ENCODE measurements at regions not wholly inside any gene's neighbourhood (a gene's known extent, or its start where the extent isn't known, plus 50 kb on each side); places are given as distances from the start of the nearest gene placed in this dataset.

- Histone ChIP-seq H3K79me2 (ENCODE audit: control insufficient read depth, insufficient read depth, low read length) (no peaks in the 10 kb centered on the region), H3K4me1 (ENCODE audit: control insufficient read depth, extremely low read depth, insufficient read depth, low read length) (no peaks in the 10 kb centered on the region), H3K4me2 (ENCODE audit: insufficient read depth, low read length) (no peak overlapping the region), H3K9ac (replicated peaks; ENCODE audit: extremely low read depth, insufficient read depth, low read length) (no peak overlapping the region), H3K9me3 (replicated peaks; ENCODE audit: control insufficient read depth, insufficient read depth, low read length) (peaks cover 9% of the 10 kb centered on the region), H3K36me3 (ENCODE audit: control insufficient read depth in 2 of 2, extremely low read depth in 1 of 2, insufficient read depth in 2 of 2, low read length in 2 of 2) (no peaks in the 10 kb centered on the region), H4K20me1 (replicated peaks; ENCODE audit: control insufficient read depth, extremely low read depth, insufficient read depth, low read length) (no peaks in the 10 kb centered on the region), H3K9me1 (replicated peaks; ENCODE audit: control insufficient read depth, extremely low read depth, insufficient read depth, low read length) (no peaks in the 10 kb centered on the region), H3K27ac (ENCODE audit: insufficient read depth, low read depth, low read length) (no peak overlapping the region), H3K4me3 (replicated peaks in 1 of 3; ENCODE audit: insufficient read depth in 1 of 3, low read depth in 1 of 3, low read length in 3 of 3) (no peak overlapping the region), H3K27me3 (ENCODE audit: control insufficient read depth in 2 of 2, insufficient read depth in 2 of 2, low read length in 2 of 2) (no peaks in the 10 kb centered on the region), H2AFZ (ENCODE audit: low read depth, low read length) (no peak overlapping the region)
- BruUV-seq (replicated peaks) = no TSS peak
- ChIA-PET CTCF (no interaction called here), POLR2A (no interaction called here)
- intact Hi-C loops (cut with micrococcal nuclease) (no loop called here), dilution Hi-C loops (cut with MboI; ENCODE audit: extremely low pct_ligation_motif_present, low sequenced_read_pairs) (no loop called here)
- no peak for DNase-seq (ENCODE audit: low read depth, low spot score)
- TF ChIP-seq FOS (IDR thresholded peaks at IDR 0.05; ENCODE audit: borderline replicate concordance, insufficient read depth, low read length) (no peak), MYC (IDR thresholded peaks at IDR 0.05; ENCODE audit: low read depth, low read length) (no peak), EZH2 (IDR thresholded peaks at IDR 0.05; ENCODE audit: borderline replicate concordance, low read depth, low read length, severe bottlenecking) (no peak), CTCF (IDR thresholded peaks at IDR 0.05; ENCODE audit: extremely low read depth in 1 of 2, insufficient read depth in 1 of 2, low read depth in 1 of 2, low read length in 2 of 2) (no peak), GATA2 (IDR thresholded peaks at IDR 0.05; ENCODE audit: insufficient read depth, insufficient read length, low read depth, low read length) (no peak), POLR2AphosphoS5 (IDR thresholded peaks at IDR 0.05; ENCODE audit: insufficient read depth, low read depth, low read length) (no peak), JUN (IDR thresholded peaks at IDR 0.05; ENCODE audit: borderline replicate concordance, insufficient read depth, insufficient read length, low read depth) (no peak), POLR2A (IDR thresholded peaks at IDR 0.05; ENCODE audit: low read depth, low read length) (no peak)
- TF ChIP-seq, protein P1, sequence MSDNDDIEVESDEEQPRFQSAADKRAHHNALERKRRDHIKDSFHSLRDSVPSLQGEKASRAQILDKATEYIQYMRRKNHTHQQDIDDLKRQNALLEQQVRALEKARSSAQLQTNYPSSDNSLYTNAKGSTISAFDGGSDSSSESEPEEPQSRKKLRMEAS (IDR thresholded peaks at IDR 0.05; ENCODE audit: insufficient read depth, insufficient read length) = no peak
- FAIRE-seq = no peak
These were observed 607.5 kb downstream of the IRX1 start for GRCh38 chr5:4203146-4203545.
